ENCODE measurements at regions not wholly inside any gene's neighbourhood (a gene's known extent, or its start where the extent isn't known, plus 50 kb on each side); places are given as distances from the start of the nearest gene placed in this dataset.

DNA sequence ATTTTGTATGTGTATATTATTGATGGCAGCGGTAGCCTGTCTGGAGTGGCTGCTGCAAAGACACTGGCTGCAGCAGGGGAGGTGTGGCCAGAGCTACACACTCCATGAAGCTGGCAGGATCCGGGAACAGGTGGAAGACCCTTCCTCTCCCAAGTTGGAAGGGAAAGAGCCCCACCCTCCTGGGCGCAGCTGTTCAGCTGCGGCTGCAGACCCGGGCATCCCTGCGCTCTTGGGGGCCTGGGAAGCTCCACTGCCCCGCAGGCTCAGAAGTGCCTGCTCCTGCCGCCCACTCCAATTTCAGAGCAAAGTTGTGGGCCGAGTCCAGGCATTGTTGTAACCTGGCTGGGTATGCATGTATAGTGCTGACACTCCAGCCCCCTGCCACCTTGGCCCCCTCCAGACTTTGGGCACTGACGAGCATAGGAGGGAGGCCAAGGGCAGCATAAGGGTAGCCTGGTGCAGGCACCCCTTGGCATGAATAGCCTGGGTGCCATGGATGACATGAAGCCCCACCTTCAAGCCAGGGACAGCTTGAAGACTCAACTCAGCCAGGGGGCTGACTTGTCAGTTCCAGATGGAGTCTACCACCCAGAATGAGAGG lies 90.7 kb upstream of the TMEM168 start:
- no peak for TF ChIP-seq CTCF (IDR thresholded peaks at IDR 0.05; ENCODE audit: insufficient read depth, low read depth, low read length)
- POLR2A ChIA-PET: no interaction called here
- Histone ChIP-seq H3K36me3 (ENCODE audit: control insufficient read depth, insufficient read depth, low read length) (0 out of 2 replicates have a peak, but pooled peaks cover 2% of the 10 kb centered on the region), H3K27me3 (ENCODE audit: control insufficient read depth, insufficient read depth, low read length) (no peaks in the 10 kb centered on the region), H3K4me3 (ENCODE audit: low read depth, low read length) (no peak overlapping the region)
- CTCF ChIA-PET: interaction anchor here (0.9 to 2.6 kb wide), 3 partner anchors 11 to 331 kb away, joined by 3 to 10 read pairs (median 5); no protein-coding TSS in a partner anchor
- DNase-seq (ENCODE audit: low read depth): no peak

DNA sequence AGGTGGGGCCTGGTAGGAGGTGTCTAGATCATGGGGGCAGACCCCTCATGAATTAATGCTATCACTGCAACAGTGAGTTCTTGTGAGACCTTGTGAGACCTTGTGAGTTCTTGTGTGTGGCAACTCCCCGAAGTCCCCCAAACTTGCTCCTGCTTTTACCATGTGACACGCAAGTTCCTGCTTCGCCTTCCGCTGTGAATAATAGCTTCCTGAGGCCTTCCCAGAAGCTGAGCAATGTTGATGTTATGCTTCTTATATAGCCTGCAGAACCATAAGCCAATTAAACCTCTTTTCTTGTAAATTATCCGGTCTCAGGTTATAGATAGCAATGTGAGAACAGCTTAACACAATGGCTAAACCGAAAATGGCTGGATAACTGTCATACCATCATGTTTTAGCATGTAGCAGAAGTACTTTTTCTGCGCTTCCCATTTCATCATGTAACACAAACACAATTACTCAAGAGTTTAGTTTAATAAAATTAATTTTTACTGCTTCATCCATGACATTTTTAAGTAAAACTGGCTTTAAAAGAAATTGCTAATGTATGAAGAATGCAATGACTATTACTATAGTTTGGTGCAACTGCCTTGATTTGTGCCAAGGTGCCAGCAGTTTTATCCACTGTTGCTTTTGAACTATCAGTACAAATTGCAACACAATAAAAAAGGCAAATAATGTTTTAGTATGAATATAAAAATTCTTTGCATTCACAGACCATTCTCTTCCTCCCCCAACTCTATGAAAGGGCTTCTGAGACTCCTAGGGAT lies 87.7 kb upstream of the TMEM168 start:
- no peaks in the 10 kb centered on the region for H3K27me3 ChIP-seq (ENCODE audit: control insufficient read depth, insufficient read depth, low read length)
- no peak overlapping the region for H3K4me3 ChIP-seq (ENCODE audit: low read depth, low read length)
- ChIA-PET POLR2A (no interaction called here), CTCF (interaction anchor here (1.1 kb wide), 1 partner anchor 15 kb away, joined by 3 read pairs; no protein-coding TSS in a partner anchor)
- DNase-seq (ENCODE audit: low read depth): no peak
- H3K36me3 ChIP-seq (ENCODE audit: control insufficient read depth, insufficient read depth, low read length): 0 out of 2 replicates have a peak, but pooled peaks cover 2% of the 10 kb centered on the region
- no peak for TF ChIP-seq CTCF (IDR thresholded peaks at IDR 0.05; ENCODE audit: insufficient read depth, low read depth, low read length)

DNA sequence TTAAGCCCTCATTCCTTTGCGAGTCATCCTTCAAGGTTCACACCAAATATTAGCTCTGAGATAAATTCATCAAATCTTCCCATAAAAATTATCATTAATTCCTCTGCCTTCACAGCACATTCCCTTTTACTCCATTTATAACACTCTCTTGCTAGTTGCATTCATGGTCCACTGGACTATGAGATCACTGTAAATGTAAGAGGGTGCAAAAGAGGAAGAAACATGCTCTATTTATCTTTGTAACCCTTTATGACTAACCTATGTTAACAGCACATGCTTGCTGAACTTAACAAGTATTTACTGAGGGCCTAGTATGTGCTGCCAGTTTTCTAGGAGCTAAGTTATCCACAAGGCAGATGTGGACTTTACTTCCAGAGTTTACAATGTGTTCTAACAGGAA lies 86.7 kb upstream of the TMEM168 start:
- DNase-seq (ENCODE audit: low read depth): no peak
- POLR2A ChIA-PET: no interaction called here

DNA sequence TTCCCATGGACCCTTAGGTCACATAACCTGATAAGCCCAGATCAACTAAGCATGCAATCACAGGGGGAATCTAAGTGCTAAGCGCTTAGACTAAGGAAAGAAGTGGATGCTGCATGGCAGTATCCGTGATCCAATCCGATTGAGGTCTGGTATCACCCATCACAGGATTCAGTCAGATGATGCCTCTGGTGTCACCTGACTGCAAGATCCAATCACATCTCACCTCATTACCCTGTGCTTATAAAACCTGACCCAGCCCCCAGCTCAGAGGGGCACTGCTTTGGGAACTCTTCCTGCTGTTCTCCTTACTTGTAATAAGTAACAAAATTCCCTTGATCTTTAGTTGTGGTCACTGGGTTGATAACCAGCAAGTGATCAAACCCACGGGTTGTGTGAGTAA lies 84.7 kb upstream of the TMEM168 start:
- H3K27me3 ChIP-seq (ENCODE audit: control insufficient read depth, insufficient read depth, low read length): no peaks in the 10 kb centered on the region
- no peak for TF ChIP-seq CTCF (IDR thresholded peaks at IDR 0.05; ENCODE audit: insufficient read depth, low read depth, low read length)
- H3K36me3 ChIP-seq (ENCODE audit: control insufficient read depth, insufficient read depth, low read length): no peaks in the 10 kb centered on the region
- no peak overlapping the region for H3K4me3 ChIP-seq (ENCODE audit: low read depth, low read length)
- DNase-seq (ENCODE audit: low read depth): no peak
- ChIA-PET POLR2A (no interaction called here), CTCF (interaction anchor here (0.7 to 1.1 kb wide), 3 partner anchors 8 to 208 kb away, joined by 3 read pairs; no protein-coding TSS in a partner anchor)

More for the DNA sequence above, 86.7 kb upstream of the TMEM168 start:
- Histone ChIP-seq H3K27me3 (ENCODE audit: control insufficient read depth, insufficient read depth, low read length) (no peaks in the 10 kb centered on the region), H3K4me3 (ENCODE audit: low read depth, low read length) (no peak overlapping the region), H3K36me3 (ENCODE audit: control insufficient read depth, insufficient read depth, low read length) (no peaks in the 10 kb centered on the region)
- TF ChIP-seq CTCF (IDR thresholded peaks at IDR 0.05; ENCODE audit: insufficient read depth, low read depth, low read length): no peak
- CTCF ChIA-PET: no interaction called here

GRCh38 chr7:112873831-112874553 lies 83.8 kb upstream of the TMEM168 start:
- H3K27me3 ChIP-seq (ENCODE audit: control insufficient read depth, insufficient read depth, low read length): no peaks in the 10 kb centered on the region
- CTCF ChIA-PET: interaction anchor here (0.5 to 1.1 kb wide), 4 partner anchors 7 to 207 kb away, joined by 3 read pairs; no protein-coding TSS in a partner anchor
- no peak for TF ChIP-seq CTCF (IDR thresholded peaks at IDR 0.05; ENCODE audit: insufficient read depth, low read depth, low read length)
- H3K36me3 ChIP-seq (ENCODE audit: control insufficient read depth, insufficient read depth, low read length): no peaks in the 10 kb centered on the region
- POLR2A ChIA-PET: no interaction called here
- no peak for DNase-seq (ENCODE audit: low read depth)
- no peak overlapping the region for H3K4me3 ChIP-seq (ENCODE audit: low read depth, low read length)
